DOHH2 (cell line): ENCODE measurements at regions not wholly inside any gene's neighbourhood (a gene's known extent, or its start where the extent isn't known, plus 50 kb on each side); places are given as distances from the start of the nearest gene placed in this dataset.

Experiments used
- H3F3A ChIP-seq: fragments of 200-600 bp; sonication (generic), shearing (Covaris generic); 2 replicates; pipeline ENCODE4 v1.6.0; 2016; ENCODE audit warnings: antibody characterized with exemption, mild to moderate bottlenecking; ENCODE audit not compliant: control insufficient read depth, insufficient read depth
- H3K27ac ChIP-seq: fragments of 200-600 bp; sonication (generic); 2 replicates; pipeline ENCODE4 v1.5.1; 2014; ENCODE audit warnings: low read depth, mild to moderate bottlenecking, low read length, moderate library complexity
- H3K27me3 ChIP-seq: fragments of 200-600 bp; sonication (generic); 2 replicates; pipeline ENCODE4 v1.6.1; 2014; ENCODE audit warnings: mild to moderate bottlenecking, low read length, mixed read lengths; ENCODE audit not compliant: control insufficient read depth
- H3K36me3 ChIP-seq: fragments of 200-600 bp; sonication (generic); 2 replicates; pipeline ENCODE4 v1.6.1; 2014; ENCODE audit warnings: mild to moderate bottlenecking, low read length, moderate library complexity, mixed read lengths; ENCODE audit not compliant: control insufficient read depth
- H3K4me1 ChIP-seq: fragments of 200-600 bp; sonication (generic); 2 replicates; pipeline ENCODE4 v1.6.1; 2014; ENCODE audit warnings: mild to moderate bottlenecking, low read length, mixed read lengths; ENCODE audit not compliant: control insufficient read depth
- H3K4me2 ChIP-seq: fragments of 200-600 bp; sonication (generic); 2 replicates; pipeline ENCODE4 v1.6.0; 2014; ENCODE audit warnings: mild to moderate bottlenecking, low read length, moderate library complexity
- H3K4me3 ChIP-seq: fragments of 200-600 bp; sonication (generic); 2 replicates; pipeline ENCODE4 v1.5.1; 2014; ENCODE audit warnings: mild to moderate bottlenecking, low read length, mixed read lengths
- H3K79me2 ChIP-seq: fragments of 200-600 bp; sonication (generic); 2 replicates; pipeline ENCODE4 v1.6.1; 2014; ENCODE audit warnings: mild to moderate bottlenecking, low read length, mixed read lengths; ENCODE audit not compliant: control insufficient read depth
- H3K9me2 ChIP-seq: fragments of 200-600 bp; sonication (generic); replicated peaks from 2 replicates; pipeline ENCODE4 v1.6.1; 2014; ENCODE audit warnings: mild to moderate bottlenecking, low read length, mixed read lengths; ENCODE audit not compliant: control insufficient read depth
- H3K9me3 ChIP-seq: fragments of 200-600 bp; sonication (generic); 2 replicates; pipeline ENCODE4 v1.6.1; 2014; ENCODE audit warnings: antibody characterized with exemption, low read length, mixed read lengths; ENCODE audit not compliant: control insufficient read depth, insufficient read depth
- H4K20me1 ChIP-seq: fragments of 200-600 bp; sonication (generic); 2 replicates; pipeline ENCODE4 v1.6.0; 2014; ENCODE audit warnings: low read depth, mild to moderate bottlenecking, antibody characterized with exemption, low read length, moderate library complexity; ENCODE audit not compliant: control insufficient read depth, insufficient read depth
- EZH2phosphoT487 ChIP-seq: fragments of 200-600 bp; sonication (generic); IDR thresholded peaks from 2 replicates; pipeline ENCODE4 v1.6.1; 2017; ENCODE audit warnings: borderline replicate concordance, mild to moderate bottlenecking, antibody characterized with exemption, low read length, moderate library complexity, mixed read lengths
- TF ChIP-seq, protein P1 (sequence below): fragments of 200-600 bp; sonication (generic); IDR thresholded peaks from one replicate; pipeline ENCODE4 v1.5.1; 2014; ENCODE audit warnings: antibody characterized with exemption, mild to moderate bottlenecking, low read depth, low read length; ENCODE audit not compliant: poor library complexity, severe bottlenecking

DNA sequence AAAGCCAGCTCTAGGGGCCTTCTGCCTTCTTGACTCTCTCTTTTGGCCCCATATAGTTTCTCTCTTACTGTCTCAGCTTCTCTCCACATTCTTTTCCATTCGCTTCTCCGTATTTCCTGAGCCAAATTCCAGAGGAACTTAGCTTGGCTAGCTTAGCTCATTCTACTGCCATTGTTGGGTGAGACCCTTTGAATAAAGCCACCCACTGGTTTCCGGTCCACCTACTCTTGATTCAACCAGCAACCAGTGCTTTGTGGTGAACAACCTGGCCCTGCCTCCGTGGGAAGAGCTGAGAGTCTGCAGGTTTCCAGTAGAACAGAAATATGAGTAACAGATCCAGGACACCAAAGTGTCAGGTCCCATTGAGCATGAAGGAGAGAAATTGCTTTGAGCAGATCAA, 81.3 kb upstream of the ARHGAP20 start:
- TF ChIP-seq EZH2phosphoT487: no peak
- TF ChIP-seq, protein P1, sequence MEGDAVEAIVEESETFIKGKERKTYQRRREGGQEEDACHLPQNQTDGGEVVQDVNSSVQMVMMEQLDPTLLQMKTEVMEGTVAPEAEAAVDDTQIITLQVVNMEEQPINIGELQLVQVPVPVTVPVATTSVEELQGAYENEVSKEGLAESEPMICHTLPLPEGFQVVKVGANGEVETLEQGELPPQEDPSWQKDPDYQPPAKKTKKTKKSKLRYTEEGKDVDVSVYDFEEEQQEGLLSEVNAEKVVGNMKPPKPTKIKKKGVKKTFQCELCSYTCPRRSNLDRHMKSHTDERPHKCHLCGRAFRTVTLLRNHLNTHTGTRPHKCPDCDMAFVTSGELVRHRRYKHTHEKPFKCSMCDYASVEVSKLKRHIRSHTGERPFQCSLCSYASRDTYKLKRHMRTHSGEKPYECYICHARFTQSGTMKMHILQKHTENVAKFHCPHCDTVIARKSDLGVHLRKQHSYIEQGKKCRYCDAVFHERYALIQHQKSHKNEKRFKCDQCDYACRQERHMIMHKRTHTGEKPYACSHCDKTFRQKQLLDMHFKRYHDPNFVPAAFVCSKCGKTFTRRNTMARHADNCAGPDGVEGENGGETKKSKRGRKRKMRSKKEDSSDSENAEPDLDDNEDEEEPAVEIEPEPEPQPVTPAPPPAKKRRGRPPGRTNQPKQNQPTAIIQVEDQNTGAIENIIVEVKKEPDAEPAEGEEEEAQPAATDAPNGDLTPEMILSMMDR: no peak

DNA sequence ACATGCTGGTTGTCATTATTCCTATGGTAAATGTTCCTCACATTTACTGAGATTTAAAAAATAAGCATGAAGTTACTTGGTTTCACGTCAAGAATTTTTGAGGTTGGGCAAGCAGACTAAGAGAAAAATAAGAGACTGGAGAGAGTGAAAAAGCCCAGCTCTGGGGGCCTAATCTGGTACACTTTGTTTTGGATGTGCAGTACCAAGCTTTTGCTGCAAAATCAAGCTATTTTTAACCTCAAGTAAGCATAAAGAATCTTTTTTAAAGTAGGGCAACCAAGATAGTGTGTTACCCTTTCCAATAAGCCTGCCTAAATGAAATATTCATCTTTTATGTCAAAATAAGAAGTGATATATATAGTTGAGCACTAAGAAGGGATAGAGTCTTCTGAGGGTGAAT, 79.4 kb upstream of the ARHGAP20 start:
- Histone ChIP-seq H3K79me2 (no peaks in the 10 kb centered on the region), H3K27ac (no peak overlapping the region), H3F3A (no peaks in the 10 kb centered on the region), H3K9me3 (no peaks in the 10 kb centered on the region), H3K4me3 (no peak overlapping the region), H4K20me1 (no peaks in the 10 kb centered on the region), H3K36me3 (no peaks in the 10 kb centered on the region), H3K4me2 (no peak overlapping the region), H3K4me1 (no peaks in the 10 kb centered on the region), H3K27me3 (no peaks in the 10 kb centered on the region), H3K9me2 (no peaks in the 10 kb centered on the region)
- TF ChIP-seq EZH2phosphoT487: no peak
- TF ChIP-seq, protein P1: no peak

More for the DNA sequence above, 81.3 kb upstream of the ARHGAP20 start:
- Histone ChIP-seq H3K36me3 (no peaks in the 10 kb centered on the region), H3K79me2 (no peaks in the 10 kb centered on the region), H4K20me1 (no peaks in the 10 kb centered on the region), H3K9me3 (no peaks in the 10 kb centered on the region), H3K4me3 (no peak overlapping the region), H3K27ac (no peak overlapping the region), H3F3A (no peaks in the 10 kb centered on the region), H3K4me1 (peaks cover 6% of the 10 kb centered on the region), H3K4me2 (no peak overlapping the region), H3K9me2 (no peaks in the 10 kb centered on the region), H3K27me3 (no peaks in the 10 kb centered on the region)

DNA sequence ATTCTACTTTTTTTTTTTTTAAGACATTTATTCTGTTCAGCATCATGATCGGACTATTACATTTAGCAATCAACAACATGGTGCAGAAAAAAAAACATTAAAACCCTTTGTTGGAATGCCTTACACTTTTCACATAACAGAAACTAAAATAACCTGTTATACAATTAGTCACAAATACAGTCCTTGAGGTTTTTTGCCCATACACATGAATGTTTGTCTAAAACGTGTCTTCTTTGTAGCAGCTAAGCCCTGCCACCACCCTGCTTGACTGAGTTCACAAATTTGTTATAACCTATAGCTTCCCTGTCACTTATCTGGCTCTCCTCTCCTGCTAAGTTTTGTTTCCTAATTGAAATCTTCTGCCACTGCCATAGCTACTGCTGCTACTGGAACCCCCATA, 75.4 kb upstream of the ARHGAP20 start:
- Histone ChIP-seq H3K4me2 (no peak overlapping the region), H4K20me1 (no peaks in the 10 kb centered on the region), H3K9me2 (no peaks in the 10 kb centered on the region; the same call in 1 of the 2 replicates), H3K79me2 (no peaks in the 10 kb centered on the region), H3K27me3 (no peaks in the 10 kb centered on the region), H3K36me3 (no peaks in the 10 kb centered on the region), H3K4me1 (no peaks in the 10 kb centered on the region), H3K4me3 (no peak overlapping the region), H3F3A (no peaks in the 10 kb centered on the region), H3K9me3 (no peaks in the 10 kb centered on the region; the same call in 1 of the 2 replicates), H3K27ac (no peak overlapping the region)
- no peak for TF ChIP-seq EZH2phosphoT487
- TF ChIP-seq, protein P1: no peak
